ENCODE measurements at regions not wholly inside any gene's neighbourhood (a gene's known extent, or its start where the extent isn't known, plus 50 kb on each side); places are given as distances from the start of the nearest gene placed in this dataset.

DNA sequence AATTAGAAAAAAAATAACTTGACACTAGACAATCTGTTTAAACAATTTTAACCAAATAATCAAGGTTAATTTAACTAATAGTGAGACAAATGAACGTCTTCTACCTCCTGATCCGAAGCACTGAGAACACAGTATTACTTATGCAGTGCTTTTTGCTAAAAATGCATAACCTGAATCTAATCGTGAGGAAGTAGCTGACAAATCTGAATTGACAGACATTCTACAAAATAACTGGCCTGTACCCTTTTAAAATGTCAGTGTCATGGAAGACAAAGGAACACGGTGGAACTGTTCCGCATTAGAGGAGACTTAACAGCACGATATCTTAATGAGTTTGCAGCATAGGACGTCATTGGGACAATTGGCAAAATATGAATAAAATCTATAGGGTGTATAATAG lies 631.2 kb upstream of the ZFP42 start:
- TF ChIP-seq TBX2 (CRISPR knock-in tag; IDR thresholded peaks at IDR 0.05; ENCODE audit: borderline replicate concordance) = no peak
- no peak for TF ChIP-seq ZNF792 (CRISPR knock-in tag; IDR thresholded peaks at IDR 0.05)
- TF ChIP-seq, protein P1, sequence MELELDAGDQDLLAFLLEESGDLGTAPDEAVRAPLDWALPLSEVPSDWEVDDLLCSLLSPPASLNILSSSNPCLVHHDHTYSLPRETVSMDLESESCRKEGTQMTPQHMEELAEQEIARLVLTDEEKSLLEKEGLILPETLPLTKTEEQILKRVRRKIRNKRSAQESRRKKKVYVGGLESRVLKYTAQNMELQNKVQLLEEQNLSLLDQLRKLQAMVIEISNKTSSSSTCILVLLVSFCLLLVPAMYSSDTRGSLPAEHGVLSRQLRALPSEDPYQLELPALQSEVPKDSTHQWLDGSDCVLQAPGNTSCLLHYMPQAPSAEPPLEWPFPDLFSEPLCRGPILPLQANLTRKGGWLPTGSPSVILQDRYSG (CRISPR knock-in tag; IDR thresholded peaks at IDR 0.05) = no peak
- TF ChIP-seq EZH2 (conservative IDR thresholded peaks at IDR 0.05; ENCODE audit: low read depth, low read length) = no peak
- TF ChIP-seq, protein P2, sequence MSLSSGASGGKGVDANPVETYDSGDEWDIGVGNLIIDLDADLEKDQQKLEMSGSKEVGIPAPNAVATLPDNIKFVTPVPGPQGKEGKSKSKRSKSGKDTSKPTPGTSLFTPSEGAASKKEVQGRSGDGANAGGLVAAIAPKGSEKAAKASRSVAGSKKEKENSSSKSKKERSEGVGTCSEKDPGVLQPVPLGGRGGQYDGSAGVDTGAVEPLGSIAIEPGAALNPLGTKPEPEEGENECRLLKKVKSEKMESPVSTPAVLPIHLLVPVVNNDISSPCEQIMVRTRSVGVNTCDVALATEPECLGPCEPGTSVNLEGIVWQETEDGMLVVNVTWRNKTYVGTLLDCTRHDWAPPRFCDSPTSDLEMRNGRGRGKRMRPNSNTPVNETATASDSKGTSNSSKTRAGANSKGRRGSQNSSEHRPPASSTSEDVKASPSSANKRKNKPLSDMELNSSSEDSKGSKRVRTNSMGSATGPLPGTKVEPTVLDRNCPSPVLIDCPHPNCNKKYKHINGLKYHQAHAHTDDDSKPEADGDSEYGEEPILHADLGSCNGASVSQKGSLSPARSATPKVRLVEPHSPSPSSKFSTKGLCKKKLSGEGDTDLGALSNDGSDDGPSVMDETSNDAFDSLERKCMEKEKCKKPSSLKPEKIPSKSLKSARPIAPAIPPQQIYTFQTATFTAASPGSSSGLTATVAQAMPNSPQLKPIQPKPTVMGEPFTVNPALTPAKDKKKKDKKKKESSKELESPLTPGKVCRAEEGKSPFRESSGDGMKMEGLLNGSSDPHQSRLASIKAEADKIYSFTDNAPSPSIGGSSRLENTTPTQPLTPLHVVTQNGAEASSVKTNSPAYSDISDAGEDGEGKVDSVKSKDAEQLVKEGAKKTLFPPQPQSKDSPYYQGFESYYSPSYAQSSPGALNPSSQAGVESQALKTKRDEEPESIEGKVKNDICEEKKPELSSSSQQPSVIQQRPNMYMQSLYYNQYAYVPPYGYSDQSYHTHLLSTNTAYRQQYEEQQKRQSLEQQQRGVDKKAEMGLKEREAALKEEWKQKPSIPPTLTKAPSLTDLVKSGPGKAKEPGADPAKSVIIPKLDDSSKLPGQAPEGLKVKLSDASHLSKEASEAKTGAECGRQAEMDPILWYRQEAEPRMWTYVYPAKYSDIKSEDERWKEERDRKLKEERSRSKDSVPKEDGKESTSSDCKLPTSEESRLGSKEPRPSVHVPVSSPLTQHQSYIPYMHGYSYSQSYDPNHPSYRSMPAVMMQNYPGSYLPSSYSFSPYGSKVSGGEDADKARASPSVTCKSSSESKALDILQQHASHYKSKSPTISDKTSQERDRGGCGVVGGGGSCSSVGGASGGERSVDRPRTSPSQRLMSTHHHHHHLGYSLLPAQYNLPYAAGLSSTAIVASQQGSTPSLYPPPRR (CRISPR knock-in tag; IDR thresholded peaks at IDR 0.05; ENCODE audit: borderline replicate concordance) = no peak
- no peak for TF ChIP-seq ZFP90 (CRISPR knock-in tag; IDR thresholded peaks at IDR 0.05; ENCODE audit: borderline replicate concordance)
- TF ChIP-seq, protein P3, sequence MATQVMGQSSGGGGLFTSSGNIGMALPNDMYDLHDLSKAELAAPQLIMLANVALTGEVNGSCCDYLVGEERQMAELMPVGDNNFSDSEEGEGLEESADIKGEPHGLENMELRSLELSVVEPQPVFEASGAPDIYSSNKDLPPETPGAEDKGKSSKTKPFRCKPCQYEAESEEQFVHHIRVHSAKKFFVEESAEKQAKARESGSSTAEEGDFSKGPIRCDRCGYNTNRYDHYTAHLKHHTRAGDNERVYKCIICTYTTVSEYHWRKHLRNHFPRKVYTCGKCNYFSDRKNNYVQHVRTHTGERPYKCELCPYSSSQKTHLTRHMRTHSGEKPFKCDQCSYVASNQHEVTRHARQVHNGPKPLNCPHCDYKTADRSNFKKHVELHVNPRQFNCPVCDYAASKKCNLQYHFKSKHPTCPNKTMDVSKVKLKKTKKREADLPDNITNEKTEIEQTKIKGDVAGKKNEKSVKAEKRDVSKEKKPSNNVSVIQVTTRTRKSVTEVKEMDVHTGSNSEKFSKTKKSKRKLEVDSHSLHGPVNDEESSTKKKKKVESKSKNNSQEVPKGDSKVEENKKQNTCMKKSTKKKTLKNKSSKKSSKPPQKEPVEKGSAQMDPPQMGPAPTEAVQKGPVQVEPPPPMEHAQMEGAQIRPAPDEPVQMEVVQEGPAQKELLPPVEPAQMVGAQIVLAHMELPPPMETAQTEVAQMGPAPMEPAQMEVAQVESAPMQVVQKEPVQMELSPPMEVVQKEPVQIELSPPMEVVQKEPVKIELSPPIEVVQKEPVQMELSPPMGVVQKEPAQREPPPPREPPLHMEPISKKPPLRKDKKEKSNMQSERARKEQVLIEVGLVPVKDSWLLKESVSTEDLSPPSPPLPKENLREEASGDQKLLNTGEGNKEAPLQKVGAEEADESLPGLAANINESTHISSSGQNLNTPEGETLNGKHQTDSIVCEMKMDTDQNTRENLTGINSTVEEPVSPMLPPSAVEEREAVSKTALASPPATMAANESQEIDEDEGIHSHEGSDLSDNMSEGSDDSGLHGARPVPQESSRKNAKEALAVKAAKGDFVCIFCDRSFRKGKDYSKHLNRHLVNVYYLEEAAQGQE (IDR thresholded peaks at IDR 0.05; ENCODE audit: borderline replicate concordance in 1 of 2, low read depth in 1 of 2, low read length in 2 of 2) = no peak
- TF ChIP-seq, protein P4, sequence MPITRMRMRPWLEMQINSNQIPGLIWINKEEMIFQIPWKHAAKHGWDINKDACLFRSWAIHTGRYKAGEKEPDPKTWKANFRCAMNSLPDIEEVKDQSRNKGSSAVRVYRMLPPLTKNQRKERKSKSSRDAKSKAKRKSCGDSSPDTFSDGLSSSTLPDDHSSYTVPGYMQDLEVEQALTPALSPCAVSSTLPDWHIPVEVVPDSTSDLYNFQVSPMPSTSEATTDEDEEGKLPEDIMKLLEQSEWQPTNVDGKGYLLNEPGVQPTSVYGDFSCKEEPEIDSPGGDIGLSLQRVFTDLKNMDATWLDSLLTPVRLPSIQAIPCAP (CRISPR knock-in tag; IDR thresholded peaks at IDR 0.05; ENCODE audit: low read depth) = no peak
- TF ChIP-seq, protein P5, sequence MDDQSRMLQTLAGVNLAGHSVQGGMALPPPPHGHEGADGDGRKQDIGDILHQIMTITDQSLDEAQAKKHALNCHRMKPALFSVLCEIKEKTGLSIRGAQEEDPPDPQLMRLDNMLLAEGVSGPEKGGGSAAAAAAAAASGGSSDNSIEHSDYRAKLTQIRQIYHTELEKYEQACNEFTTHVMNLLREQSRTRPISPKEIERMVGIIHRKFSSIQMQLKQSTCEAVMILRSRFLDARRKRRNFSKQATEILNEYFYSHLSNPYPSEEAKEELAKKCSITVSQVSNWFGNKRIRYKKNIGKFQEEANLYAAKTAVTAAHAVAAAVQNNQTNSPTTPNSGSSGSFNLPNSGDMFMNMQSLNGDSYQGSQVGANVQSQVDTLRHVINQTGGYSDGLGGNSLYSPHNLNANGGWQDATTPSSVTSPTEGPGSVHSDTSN (CRISPR knock-in tag; IDR thresholded peaks at IDR 0.05; ENCODE audit: borderline replicate concordance) = no peak
- TF ChIP-seq, protein P6, sequence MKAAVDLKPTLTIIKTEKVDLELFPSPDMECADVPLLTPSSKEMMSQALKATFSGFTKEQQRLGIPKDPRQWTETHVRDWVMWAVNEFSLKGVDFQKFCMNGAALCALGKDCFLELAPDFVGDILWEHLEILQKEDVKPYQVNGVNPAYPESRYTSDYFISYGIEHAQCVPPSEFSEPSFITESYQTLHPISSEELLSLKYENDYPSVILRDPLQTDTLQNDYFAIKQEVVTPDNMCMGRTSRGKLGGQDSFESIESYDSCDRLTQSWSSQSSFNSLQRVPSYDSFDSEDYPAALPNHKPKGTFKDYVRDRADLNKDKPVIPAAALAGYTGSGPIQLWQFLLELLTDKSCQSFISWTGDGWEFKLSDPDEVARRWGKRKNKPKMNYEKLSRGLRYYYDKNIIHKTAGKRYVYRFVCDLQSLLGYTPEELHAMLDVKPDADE (CRISPR knock-in tag; IDR thresholded peaks at IDR 0.05) = no peak
- TF ChIP-seq ZNF24 (IDR thresholded peaks at IDR 0.05) = no peak
